Stimulated activated CD4-positive, alpha-beta T cell treated with anti-CD3 and anti-CD28 coated beads, Interleukin-1b, Interleukin-23, amount 100 ng/mL, for 4 hours (primary cell): ENCODE measurements at regions not wholly inside any gene's neighbourhood (a gene's known extent, or its start where the extent isn't known, plus 50 kb on each side); places are given as distances from the start of the nearest gene placed in this dataset.

Experiments used
- DNase-seq, 2 donors: peaks; one replicate each; pipeline ENCODE4 v3.0.0-alpha.2; 2020; ENCODE audit warnings: low read depth in 2 of 2

GRCh38 chr1:234735476-234735875 is 125.5 kb upstream of the IRF2BP2 start:
- DNase-seq = no peak

GRCh38 chr1:234734869-234735268 is 124.9 kb upstream of the IRF2BP2 start:
- DNase-seq = no peak

GRCh38 chr1:234734412-234734835 is 124.4 kb upstream of the IRF2BP2 start:
- no peak for DNase-seq

GRCh38 chr1:234733427-234733826 is 123.4 kb upstream of the IRF2BP2 start:
- DNase-seq = no peak

- no peak for DNase-seq
Observed at GRCh38 chr1:234732671-234733390, 122.9 kb upstream of the IRF2BP2 start.

GRCh38 chr1:234732260-234732659 is 122.3 kb upstream of the IRF2BP2 start:
- DNase-seq = no peak

GRCh38 chr1:234731569-234732085 is 121.6 kb upstream of the IRF2BP2 start:
- no peak for DNase-seq

- peak in 1 of 2 donors; percentile 35 for DNase-seq
Observed at GRCh38 chr1:234730770-234731568, 121.0 kb upstream of the IRF2BP2 start.

- no peak for DNase-seq
Observed at GRCh38 chr1:234730475-234730769, 120.4 kb upstream of the IRF2BP2 start.

GRCh38 chr1:234729561-234730474 is 119.8 kb upstream of the IRF2BP2 start:
- no peak for DNase-seq

- no peak for DNase-seq
Observed at GRCh38 chr1:234728740-234729139, 118.8 kb upstream of the IRF2BP2 start.

- DNase-seq = no peak
Observed at GRCh38 chr1:234727018-234727940, 117.3 kb upstream of the IRF2BP2 start.

- DNase-seq = no peak
Observed at GRCh38 chr1:234726359-234726943, 116.5 kb upstream of the IRF2BP2 start.

- DNase-seq = peak in 1 of 2 donors; percentile 50
Observed at GRCh38 chr1:234725177-234726132, 115.5 kb upstream of the IRF2BP2 start.

GRCh38 chr1:234724516-234725176 is 114.7 kb upstream of the IRF2BP2 start:
- DNase-seq = no peak

GRCh38 chr1:234722904-234723720 is 113.1 kb upstream of the IRF2BP2 start:
- DNase-seq = peak; percentile 56 to 68

GRCh38 chr1:234722270-234722704 is 112.3 kb upstream of the IRF2BP2 start:
- no peak for DNase-seq
